ENCODE measurements at regions not wholly inside any gene's neighbourhood (a gene's known extent, or its start where the extent isn't known, plus 50 kb on each side); places are given as distances from the start of the nearest gene placed in this dataset.

DNA sequence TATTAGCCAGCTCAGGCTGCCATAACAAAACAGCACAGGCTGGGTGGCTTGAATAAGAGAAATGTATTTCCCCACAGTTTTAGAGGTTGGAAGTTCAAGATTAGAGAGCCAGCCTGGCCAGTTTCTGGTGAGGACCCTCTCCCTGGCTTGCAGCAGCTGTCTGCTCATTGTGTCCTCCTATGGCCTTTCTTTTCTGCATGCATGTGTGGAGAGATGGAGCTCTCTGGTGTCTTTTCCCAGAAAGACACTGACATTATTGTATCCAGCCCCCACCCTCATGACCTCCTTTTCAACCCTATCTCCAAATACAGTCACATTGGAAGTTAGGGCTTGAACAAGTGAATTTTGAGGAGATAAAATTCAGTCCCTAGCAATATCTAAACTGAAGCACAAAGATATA is 263.8 kb upstream of the PABPC4L start:
- H3K4me3 Mint-ChIP-seq, result no peak overlapping the region
- no peaks in the 10 kb centered on the region for H3K36me3 Mint-ChIP-seq (ENCODE audit: low read depth)
- no peak for DNase-seq (ENCODE audit: low spot score)
- no peak overlapping the region for H3K27ac Mint-ChIP-seq
- H3K9me3 Mint-ChIP-seq, result no peaks in the 10 kb centered on the region
- H3K4me1 Mint-ChIP-seq (ENCODE audit: low read depth), result no peaks in the 10 kb centered on the region
- H3K27me3 Mint-ChIP-seq (ENCODE audit: low read depth), result no peaks in the 10 kb centered on the region

DNA sequence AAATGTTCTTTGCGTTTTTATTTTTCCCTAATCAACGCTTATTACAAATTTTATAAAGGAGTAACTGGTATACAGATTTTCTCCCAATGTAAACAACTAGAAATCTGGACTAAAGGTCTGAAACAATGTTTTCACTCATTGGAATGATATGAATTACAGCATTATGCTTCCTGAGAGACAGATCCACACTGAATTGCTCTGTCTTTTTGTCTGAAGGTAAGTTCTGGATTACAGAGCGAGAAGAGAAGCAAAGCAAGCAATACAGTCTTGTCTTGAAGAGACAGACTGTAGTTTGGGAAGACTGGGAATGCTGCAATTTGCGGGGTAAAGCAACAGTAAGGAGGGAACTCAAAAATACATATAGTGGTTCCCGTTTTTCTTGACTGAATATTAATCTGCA is 262.2 kb upstream of the PABPC4L start:
- Mint-ChIP-seq H3K4me3 (no peak overlapping the region), H3K4me1 (ENCODE audit: low read depth) (no peaks in the 10 kb centered on the region), H3K27me3 (ENCODE audit: low read depth) (no peaks in the 10 kb centered on the region), H3K9me3 (peaks cover 4% of the 10 kb centered on the region), H3K27ac (no peak overlapping the region), H3K36me3 (ENCODE audit: low read depth) (no peaks in the 10 kb centered on the region)
- no peak for DNase-seq (ENCODE audit: low spot score)

DNA sequence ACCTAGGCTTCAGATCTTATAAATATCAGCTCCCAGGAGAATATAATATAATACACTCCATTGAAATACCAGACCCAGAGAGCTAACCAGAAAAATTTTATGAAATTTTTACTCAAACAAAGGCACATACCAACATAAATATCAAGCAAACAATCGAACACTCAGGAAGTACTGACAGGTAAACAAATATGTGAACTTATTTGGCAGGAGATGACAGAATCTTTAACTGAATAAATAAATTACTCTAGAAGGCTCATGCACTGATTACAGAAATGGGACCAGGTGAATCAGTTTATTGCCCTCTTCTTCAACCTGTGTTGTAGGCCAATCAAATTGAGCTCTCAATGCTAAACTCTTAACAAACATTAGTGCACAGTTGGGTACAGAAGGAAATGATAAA is 225.2 kb upstream of the PABPC4L start:
- H3K36me3 Mint-ChIP-seq (ENCODE audit: low read depth), result no peaks in the 10 kb centered on the region

DNA sequence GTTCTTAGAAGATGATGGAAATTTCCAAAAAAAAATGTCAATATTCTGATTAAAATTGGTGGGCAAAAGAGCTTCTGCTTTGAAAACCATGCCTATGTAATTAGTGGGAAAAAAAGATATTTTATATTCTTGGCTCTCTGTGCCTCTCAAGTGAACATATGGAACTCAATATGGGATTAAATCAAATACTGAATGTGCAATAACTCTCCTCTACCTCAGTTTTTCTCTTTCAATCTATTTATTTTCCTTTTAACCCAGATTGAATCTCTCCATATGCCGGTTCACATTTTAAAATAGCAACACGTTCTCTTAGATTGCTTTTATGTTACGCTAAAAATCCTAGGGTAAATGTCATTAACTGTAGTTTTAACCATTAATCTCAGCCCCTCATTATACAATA is 224.2 kb upstream of the PABPC4L start:
- H3K4me3 Mint-ChIP-seq, result no peak overlapping the region
- no peaks in the 10 kb centered on the region for H3K27me3 Mint-ChIP-seq (ENCODE audit: low read depth)
- no peaks in the 10 kb centered on the region for H3K4me1 Mint-ChIP-seq (ENCODE audit: low read depth)
- no peak for DNase-seq (ENCODE audit: low spot score)
- H3K36me3 Mint-ChIP-seq (ENCODE audit: low read depth), result no peaks in the 10 kb centered on the region
- H3K27ac Mint-ChIP-seq, result no peak overlapping the region
- no peaks in the 10 kb centered on the region for H3K9me3 Mint-ChIP-seq

More for the DNA sequence above, 225.2 kb upstream of the PABPC4L start:
- Mint-ChIP-seq H3K9me3 (peaks cover under 1% of the 10 kb centered on the region), H3K4me3 (no peak overlapping the region), H3K27ac (no peak overlapping the region), H3K4me1 (ENCODE audit: low read depth) (no peaks in the 10 kb centered on the region), H3K27me3 (ENCODE audit: low read depth) (no peaks in the 10 kb centered on the region)
- no peak for DNase-seq (ENCODE audit: low spot score)

DNA sequence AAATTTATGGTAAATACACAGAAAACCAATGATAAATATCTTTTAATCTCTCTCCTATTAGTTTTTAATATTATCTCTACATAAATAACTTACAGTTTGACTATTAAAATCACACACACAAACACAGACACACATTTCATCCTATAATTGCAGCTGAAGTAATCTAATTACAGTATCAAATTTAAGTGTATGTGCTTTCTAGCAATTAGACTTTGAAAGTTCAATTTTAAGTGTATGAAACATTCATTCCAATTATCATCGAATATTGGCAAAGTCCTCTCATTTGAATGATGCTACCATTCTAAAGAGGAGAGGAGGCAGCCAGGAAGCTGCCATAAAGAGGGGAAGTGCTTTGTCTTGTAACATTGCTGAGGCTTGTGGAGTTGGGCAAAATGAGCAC is 221.2 kb upstream of the PABPC4L start:
- Mint-ChIP-seq H3K9me3 (no peaks in the 10 kb centered on the region), H3K4me1 (ENCODE audit: low read depth) (no peaks in the 10 kb centered on the region), H3K27ac (no peak overlapping the region), H3K27me3 (ENCODE audit: low read depth) (no peaks in the 10 kb centered on the region), H3K4me3 (no peak overlapping the region), H3K36me3 (ENCODE audit: low read depth) (no peaks in the 10 kb centered on the region)
- no peak for DNase-seq (ENCODE audit: low spot score)

DNA sequence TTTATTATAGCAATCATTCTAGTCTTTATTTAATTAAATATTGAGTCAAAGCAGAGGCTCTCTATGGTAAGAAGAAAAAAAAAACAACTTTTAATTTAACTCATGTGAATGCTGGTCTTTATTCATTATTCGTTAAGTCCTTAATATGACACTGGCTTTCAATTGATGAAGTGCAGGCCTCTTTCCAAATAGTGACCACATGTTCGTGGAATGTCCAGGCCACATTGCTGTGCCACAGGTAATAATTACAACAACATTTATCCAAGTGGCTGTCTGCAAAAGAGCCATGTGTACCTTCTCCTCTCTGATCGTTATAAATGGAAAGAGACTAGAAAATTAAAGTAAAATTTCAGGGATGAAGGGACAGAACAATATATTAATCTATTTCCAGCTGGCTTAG is 220.1 kb upstream of the PABPC4L start:
- H3K36me3 Mint-ChIP-seq (ENCODE audit: low read depth), result no peaks in the 10 kb centered on the region
- no peak overlapping the region for H3K4me3 Mint-ChIP-seq
- no peaks in the 10 kb centered on the region for H3K9me3 Mint-ChIP-seq
- no peaks in the 10 kb centered on the region for H3K4me1 Mint-ChIP-seq (ENCODE audit: low read depth)
- H3K27ac Mint-ChIP-seq, result no peak overlapping the region
- no peak for DNase-seq (ENCODE audit: low spot score)
- no peaks in the 10 kb centered on the region for H3K27me3 Mint-ChIP-seq (ENCODE audit: low read depth)

DNA sequence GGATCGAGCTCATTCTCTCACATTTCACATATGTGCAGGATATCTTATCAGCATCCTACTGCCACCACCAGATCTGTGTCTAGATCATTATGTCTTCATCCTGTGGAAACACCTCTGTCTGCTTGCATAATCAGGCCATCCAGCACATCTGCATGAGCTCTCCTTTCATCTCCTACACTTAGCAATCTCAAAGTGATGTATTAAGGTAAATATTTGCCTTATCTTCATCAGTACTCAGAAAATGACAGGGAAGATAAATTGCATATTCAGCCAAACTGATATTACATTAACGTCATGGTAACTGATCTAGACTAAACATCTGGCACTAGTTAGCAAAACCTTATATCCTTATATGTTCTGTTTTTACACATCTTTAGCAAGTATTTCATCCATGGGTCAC is 207.3 kb upstream of the PABPC4L start:
- Mint-ChIP-seq H3K27me3 (ENCODE audit: low read depth) (no peaks in the 10 kb centered on the region), H3K36me3 (ENCODE audit: low read depth) (no peaks in the 10 kb centered on the region), H3K9me3 (peaks cover 6% of the 10 kb centered on the region), H3K4me3 (no peak overlapping the region), H3K4me1 (ENCODE audit: low read depth) (no peaks in the 10 kb centered on the region), H3K27ac (no peak overlapping the region)
- no peak for DNase-seq (ENCODE audit: low spot score)

DNA sequence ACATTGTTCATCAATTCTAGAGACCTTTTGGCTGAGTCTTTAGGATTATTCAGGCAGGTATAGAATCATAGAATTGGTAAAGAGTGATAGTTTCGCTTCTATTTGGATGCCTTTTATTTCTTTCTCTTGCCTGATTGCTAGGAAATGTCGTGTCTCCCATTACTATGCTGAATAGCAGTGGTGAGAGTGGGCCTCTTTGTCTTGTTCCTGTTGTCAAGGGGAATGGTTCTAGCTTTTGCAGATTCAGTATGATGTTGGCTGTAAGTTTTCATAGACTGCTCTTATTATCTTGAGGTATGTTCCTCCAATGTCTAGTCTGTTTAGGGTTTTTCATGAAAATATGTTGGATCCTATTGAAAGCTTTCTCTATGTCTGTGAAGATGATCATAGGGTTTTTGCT is 200.2 kb upstream of the PABPC4L start:
- H3K4me1 Mint-ChIP-seq (ENCODE audit: low read depth), result no peaks in the 10 kb centered on the region
- no peaks in the 10 kb centered on the region for H3K27me3 Mint-ChIP-seq (ENCODE audit: low read depth)
- H3K27ac Mint-ChIP-seq, result no peak overlapping the region
- DNase-seq (ENCODE audit: low spot score), result no peak
- H3K4me3 Mint-ChIP-seq, result no peak overlapping the region
- no peaks in the 10 kb centered on the region for H3K36me3 Mint-ChIP-seq (ENCODE audit: low read depth)
- H3K9me3 Mint-ChIP-seq, result peaks cover 21% of the 10 kb centered on the region

DNA sequence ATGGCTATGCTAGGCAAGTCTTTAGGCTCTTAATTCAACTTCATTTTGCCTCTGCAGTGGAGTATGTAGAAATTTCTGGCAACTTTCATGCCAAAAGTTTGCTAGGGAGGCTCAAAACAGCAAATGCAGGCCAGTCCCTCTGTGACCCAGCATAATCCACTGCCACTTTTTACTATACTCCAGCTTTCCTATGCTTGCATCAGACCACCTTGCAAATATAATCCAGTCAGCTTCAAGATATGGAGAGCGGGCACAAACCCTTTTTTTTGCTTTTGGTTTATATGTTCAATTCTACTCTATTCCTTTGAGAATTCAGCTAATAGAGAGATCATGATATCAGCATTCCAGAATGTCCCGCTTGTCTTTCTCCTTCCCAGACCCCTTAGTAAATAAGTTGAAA is 192.0 kb upstream of the PABPC4L start:
- Mint-ChIP-seq H3K4me3 (no peak overlapping the region), H3K27ac (no peak overlapping the region), H3K27me3 (ENCODE audit: low read depth) (no peaks in the 10 kb centered on the region), H3K36me3 (ENCODE audit: low read depth) (no peaks in the 10 kb centered on the region), H3K4me1 (ENCODE audit: low read depth) (no peaks in the 10 kb centered on the region), H3K9me3 (peaks cover 27% of the 10 kb centered on the region)
- no peak for DNase-seq (ENCODE audit: low spot score)

DNA sequence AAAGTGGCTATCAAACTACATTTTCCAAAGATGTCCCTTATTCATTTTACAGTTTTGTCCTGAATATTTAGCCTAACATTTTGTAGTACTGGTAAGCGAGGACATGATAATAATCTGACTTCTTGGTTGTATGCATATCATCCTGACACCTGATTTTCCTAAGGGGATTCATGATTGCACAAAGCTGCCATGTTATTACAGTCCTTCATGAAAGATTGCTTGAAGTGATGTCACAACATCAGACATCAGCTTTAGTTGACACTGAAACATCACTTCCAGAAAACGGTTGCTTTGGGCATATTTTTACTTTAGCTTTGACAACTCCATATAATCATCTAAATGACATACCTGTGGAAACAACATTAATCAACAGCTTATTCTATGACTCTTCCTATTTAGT is 188.7 kb upstream of the PABPC4L start:
- DNase-seq (ENCODE audit: low spot score), result no peak
- peaks cover 7% of the 10 kb centered on the region for H3K9me3 Mint-ChIP-seq
- no peak overlapping the region for H3K4me3 Mint-ChIP-seq
- no peaks in the 10 kb centered on the region for H3K4me1 Mint-ChIP-seq (ENCODE audit: low read depth)
- no peaks in the 10 kb centered on the region for H3K27me3 Mint-ChIP-seq (ENCODE audit: low read depth)
- H3K36me3 Mint-ChIP-seq (ENCODE audit: low read depth), result no peaks in the 10 kb centered on the region
- H3K27ac Mint-ChIP-seq, result no peak overlapping the region

DNA sequence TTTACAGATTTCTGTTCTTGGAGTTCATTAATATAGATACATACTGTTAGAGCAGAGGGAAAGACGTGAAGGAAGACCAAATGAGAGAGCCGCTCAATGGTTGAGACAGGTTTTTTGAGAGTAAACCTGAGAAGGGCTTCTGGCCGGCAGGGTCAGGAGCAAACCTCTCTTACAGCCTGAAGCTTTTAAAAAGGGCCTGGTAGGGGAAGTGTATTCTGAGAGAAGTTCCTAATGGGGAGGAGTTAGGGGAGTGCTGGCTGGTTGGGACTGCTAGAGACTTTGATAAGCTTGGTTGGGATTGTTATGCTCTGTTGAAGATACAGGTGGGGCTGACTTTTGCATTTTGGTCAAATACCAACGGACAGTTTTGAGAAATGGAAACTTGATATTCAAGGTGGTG is 186.8 kb upstream of the PABPC4L start:
- no peak overlapping the region for H3K4me3 Mint-ChIP-seq
- DNase-seq (ENCODE audit: low spot score), result no peak
- no peaks in the 10 kb centered on the region for H3K36me3 Mint-ChIP-seq (ENCODE audit: low read depth)
- no peaks in the 10 kb centered on the region for H3K4me1 Mint-ChIP-seq (ENCODE audit: low read depth)
- H3K9me3 Mint-ChIP-seq, result peaks cover 6% of the 10 kb centered on the region
- H3K27ac Mint-ChIP-seq, result no peak overlapping the region
- no peaks in the 10 kb centered on the region for H3K27me3 Mint-ChIP-seq (ENCODE audit: low read depth)

DNA sequence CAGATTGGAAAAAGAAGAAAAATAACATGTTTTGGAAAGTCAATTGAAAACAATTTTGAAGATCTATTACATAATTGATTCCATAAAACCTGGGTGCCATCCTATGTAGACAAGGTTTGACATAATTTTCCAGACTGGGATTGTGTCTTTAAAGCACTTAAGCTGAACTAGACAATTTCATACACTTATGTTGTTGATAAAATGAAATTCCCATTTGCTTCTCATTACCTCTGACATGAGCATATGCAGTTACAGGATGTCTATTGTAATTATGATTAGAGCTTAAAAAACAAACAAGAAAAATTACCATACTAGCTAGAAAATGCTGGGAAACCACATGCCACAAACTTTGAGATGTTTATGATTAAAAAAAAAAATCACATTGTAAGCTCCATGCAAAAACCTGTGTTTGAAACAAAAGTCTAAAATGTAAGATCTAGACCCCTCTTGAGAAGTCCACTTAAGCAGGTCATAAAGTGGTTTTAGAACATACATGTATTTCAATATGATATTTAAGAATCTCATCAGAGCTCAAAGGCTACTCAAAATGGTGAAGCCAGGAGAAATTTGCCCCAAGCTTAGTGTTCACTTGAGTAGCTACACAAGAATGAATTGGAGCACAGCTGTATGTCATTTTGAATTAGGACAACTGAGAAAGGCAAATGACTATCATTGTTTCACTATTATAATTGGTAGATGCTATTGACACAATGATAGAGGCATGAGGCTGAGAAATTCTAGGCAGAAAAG is 181.1 kb upstream of the PABPC4L start:
- Mint-ChIP-seq H3K27me3 (ENCODE audit: low read depth) (no peaks in the 10 kb centered on the region), H3K27ac (no peak overlapping the region), H3K9me3 (peaks cover 3% of the 10 kb centered on the region), H3K4me3 (no peak overlapping the region), H3K4me1 (ENCODE audit: low read depth) (no peaks in the 10 kb centered on the region), H3K36me3 (ENCODE audit: low read depth) (no peaks in the 10 kb centered on the region)
- no peak for DNase-seq (ENCODE audit: low spot score)

DNA sequence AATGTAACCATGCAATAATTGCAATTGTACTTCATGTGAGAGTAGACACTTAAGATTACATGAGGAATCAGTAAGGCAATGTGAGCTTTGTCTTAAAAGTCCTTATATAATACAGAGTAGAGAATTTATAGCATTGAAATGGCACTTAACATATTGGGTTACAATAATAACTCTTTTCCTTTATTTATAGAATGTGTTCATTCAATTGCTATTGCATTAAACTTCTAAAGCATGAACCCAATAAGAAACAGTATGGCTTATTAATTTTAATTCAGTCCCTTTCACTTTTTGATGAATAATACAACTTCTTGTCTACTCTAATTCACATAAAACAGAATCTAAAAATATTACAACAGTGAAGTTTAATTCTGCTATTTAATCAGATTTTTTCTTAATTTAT is 174.2 kb upstream of the PABPC4L start:
- no peak overlapping the region for H3K4me3 Mint-ChIP-seq
- H3K9me3 Mint-ChIP-seq, result peaks cover 13% of the 10 kb centered on the region
- no peaks in the 10 kb centered on the region for H3K36me3 Mint-ChIP-seq (ENCODE audit: low read depth)
- no peaks in the 10 kb centered on the region for H3K4me1 Mint-ChIP-seq (ENCODE audit: low read depth)
- DNase-seq (ENCODE audit: low spot score), result no peak
- H3K27me3 Mint-ChIP-seq (ENCODE audit: low read depth), result no peaks in the 10 kb centered on the region
- H3K27ac Mint-ChIP-seq, result no peak overlapping the region

DNA sequence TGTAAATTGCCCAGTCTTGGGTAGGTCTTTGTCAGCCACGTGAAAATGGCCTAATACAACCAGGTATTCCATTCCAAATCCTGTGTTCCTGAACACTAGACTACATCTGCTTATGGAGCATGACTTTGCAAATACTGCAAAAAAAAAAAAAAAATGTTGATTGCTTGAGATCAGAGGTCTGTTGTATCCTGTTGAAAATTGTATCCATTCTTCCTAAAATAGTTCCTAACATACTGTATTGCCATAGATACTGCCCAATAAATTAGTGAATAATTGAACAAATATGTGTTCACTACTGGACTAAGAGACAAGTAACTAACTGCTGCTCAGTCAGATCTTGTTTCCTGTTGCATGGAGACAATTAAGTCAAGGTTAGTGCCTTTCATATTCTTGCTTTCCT is 164.3 kb upstream of the PABPC4L start:
- Mint-ChIP-seq H3K4me3 (no peak overlapping the region), H3K27ac (no peak overlapping the region), H3K36me3 (ENCODE audit: low read depth) (no peaks in the 10 kb centered on the region), H3K27me3 (ENCODE audit: low read depth) (no peaks in the 10 kb centered on the region), H3K9me3 (peaks cover 18% of the 10 kb centered on the region), H3K4me1 (ENCODE audit: low read depth) (no peaks in the 10 kb centered on the region)
- DNase-seq (ENCODE audit: low spot score), result no peak

DNA sequence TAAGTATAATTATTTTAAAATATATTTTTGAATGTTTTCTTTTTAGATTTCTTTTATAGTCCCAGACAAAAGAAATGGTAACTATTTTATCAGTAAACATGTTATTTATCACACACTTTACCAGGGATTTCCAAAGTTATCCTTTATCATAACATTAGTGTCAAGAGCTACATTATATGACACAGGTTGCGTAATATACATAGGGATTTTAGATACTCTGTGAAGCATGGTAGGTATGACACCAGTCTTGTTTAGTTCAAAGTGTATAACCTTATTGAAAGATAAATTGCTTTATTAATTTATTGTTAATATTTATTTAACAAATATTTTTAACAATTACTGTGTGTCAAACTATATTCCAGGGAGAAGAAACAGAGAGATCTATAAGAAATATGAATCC is 163.3 kb upstream of the PABPC4L start:
- Mint-ChIP-seq H3K4me1 (ENCODE audit: low read depth) (no peaks in the 10 kb centered on the region), H3K9me3 (peaks cover 11% of the 10 kb centered on the region), H3K36me3 (ENCODE audit: low read depth) (no peaks in the 10 kb centered on the region), H3K27ac (no peak overlapping the region), H3K27me3 (ENCODE audit: low read depth) (no peaks in the 10 kb centered on the region), H3K4me3 (no peak overlapping the region)
- no peak for DNase-seq (ENCODE audit: low spot score)
